HEK293 (cell line): ENCODE measurements at regions not wholly inside any gene's neighbourhood (a gene's known extent, or its start where the extent isn't known, plus 50 kb on each side); places are given as distances from the start of the nearest gene placed in this dataset.

Source experiments
- CTCF ChIP-seq: fragments of 450-650 bp; formaldehyde crosslinking; IDR thresholded peaks from 2 replicates; pipeline ENCODE4 v1.5.1; 2016; ENCODE audit warnings: missing biosample characterization, missing genetic modification characterization
- SCRT1 ChIP-seq: fragments of 450-650 bp; formaldehyde crosslinking; IDR thresholded peaks from 2 replicates; pipeline ENCODE4 v1.5.1; 2016; ENCODE audit warnings: missing biosample characterization, missing genetic modification characterization, borderline replicate concordance
- ZNF768 ChIP-seq: fragments of 450-650 bp; formaldehyde crosslinking; IDR thresholded peaks from 2 replicates; pipeline ENCODE4 v1.5.1; 2018; ENCODE audit warnings: missing biosample characterization, mild to moderate bottlenecking, missing genetic modification characterization

- TF ChIP-seq CTCF (tag by site-specific recombination) (no peak), SCRT1 (tag by site-specific recombination) (no peak), ZNF768 (tag by site-specific recombination) (no peak)
These were observed 157.3 kb upstream of the ALKAL2 start for GRCh38 chr2:444937-445884.
